ENCODE measurements at regions not wholly inside any gene's neighbourhood (a gene's known extent, or its start where the extent isn't known, plus 50 kb on each side); places are given as distances from the start of the nearest gene placed in this dataset.

DNA sequence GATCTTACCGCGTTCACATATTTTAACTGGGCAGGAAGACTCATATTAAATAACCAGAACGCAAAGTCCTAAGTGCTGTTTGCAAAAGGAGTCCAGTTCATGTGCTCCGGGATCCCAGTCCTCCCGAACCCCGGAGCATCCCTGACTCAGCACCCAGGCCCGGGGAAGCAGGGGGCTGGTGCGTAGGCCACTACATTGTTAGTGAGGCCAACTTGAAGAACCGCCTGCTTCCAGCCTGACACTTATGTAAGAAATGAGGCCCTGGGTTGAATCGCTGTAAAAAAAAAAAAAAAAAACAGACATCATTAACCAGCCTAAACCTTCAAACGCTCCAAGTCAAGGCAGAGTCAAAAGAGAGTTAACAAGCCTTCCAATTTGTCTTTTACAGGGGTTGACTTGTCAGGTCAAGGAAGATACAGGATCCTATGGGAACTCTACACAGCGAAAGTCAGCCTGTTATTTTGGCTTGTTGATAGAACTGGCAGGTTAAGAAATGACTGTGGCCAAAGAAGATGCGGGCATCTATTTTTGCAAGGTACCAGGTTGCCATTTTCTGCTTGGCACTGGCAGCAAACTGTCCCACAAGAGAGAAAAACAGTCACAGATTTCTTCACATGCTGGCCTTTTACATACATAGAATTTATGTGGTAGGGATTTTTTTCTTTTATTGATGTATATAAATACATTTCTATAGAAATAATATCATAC, 93.3 kb downstream of the ACTL7B start:
- no peaks in the 10 kb centered on the region for H3K4me1 ChIP-seq (ENCODE audit: control insufficient read depth, insufficient read depth, low read length)
- CTCF ChIA-PET, result interaction anchor here (0.6 to 3.9 kb wide), 33 partner anchors 10 to 1377 kb away, joined by 3 to 27 read pairs (median 4); no protein-coding TSS in a partner anchor
- no peaks in the 10 kb centered on the region for H3K9me3 ChIP-seq (ENCODE audit: control insufficient read depth, insufficient read depth, low read depth, low read length)
- H3K4me3 ChIP-seq (ENCODE audit: low read depth, low read length), result no peak overlapping the region
- H3K27ac ChIP-seq (ENCODE audit: extremely low read depth, low read depth, low read length), result no peak overlapping the region
- no peak for TF ChIP-seq ZNF654 (tag by site-specific recombination; IDR thresholded peaks at IDR 0.05; ENCODE audit: low read depth)
- TF ChIP-seq, protein P1, sequence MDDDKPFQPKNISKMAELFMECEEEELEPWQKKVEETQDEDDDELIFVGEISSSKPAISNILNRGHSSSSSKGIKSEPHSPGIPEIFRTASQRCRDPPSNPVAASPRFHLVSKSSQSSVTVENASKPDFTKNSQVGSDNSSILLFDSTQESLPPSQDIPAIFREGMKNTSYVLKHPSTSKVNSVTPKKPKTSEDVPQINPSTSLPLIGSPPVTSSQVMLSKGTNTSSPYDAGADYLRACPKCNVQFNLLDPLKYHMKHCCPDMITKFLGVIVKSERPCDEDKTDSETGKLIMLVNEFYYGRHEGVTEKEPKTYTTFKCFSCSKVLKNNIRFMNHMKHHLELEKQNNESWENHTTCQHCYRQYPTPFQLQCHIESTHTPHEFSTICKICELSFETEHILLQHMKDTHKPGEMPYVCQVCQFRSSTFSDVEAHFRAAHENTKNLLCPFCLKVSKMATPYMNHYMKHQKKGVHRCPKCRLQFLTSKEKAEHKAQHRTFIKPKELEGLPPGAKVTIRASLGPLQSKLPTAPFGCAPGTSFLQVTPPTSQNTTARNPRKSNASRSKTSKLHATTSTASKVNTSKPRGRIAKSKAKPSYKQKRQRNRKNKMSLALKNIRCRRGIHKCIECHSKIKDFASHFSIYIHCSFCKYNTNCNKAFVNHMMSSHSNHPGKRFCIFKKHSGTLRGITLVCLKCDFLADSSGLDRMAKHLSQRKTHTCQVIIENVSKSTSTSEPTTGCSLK (tag by site-specific recombination; IDR thresholded peaks at IDR 0.05), result no peak
- TF ChIP-seq ZNF112 (tag by site-specific recombination; IDR thresholded peaks at IDR 0.05), result no peak
- TF ChIP-seq, protein P2, sequence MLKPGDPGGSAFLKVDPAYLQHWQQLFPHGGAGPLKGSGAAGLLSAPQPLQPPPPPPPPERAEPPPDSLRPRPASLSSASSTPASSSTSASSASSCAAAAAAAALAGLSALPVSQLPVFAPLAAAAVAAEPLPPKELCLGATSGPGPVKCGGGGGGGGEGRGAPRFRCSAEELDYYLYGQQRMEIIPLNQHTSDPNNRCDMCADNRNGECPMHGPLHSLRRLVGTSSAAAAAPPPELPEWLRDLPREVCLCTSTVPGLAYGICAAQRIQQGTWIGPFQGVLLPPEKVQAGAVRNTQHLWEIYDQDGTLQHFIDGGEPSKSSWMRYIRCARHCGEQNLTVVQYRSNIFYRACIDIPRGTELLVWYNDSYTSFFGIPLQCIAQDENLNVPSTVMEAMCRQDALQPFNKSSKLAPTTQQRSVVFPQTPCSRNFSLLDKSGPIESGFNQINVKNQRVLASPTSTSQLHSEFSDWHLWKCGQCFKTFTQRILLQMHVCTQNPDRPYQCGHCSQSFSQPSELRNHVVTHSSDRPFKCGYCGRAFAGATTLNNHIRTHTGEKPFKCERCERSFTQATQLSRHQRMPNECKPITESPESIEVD (tag by site-specific recombination; IDR thresholded peaks at IDR 0.05), result no peak
- no peak for TF ChIP-seq IKZF3 (tag by site-specific recombination; IDR thresholded peaks at IDR 0.05)
- POLR2A ChIA-PET, result interaction anchor here (0.6 to 1.1 kb wide), 2 partner anchors 10 to 1273 kb away, joined by 3 to 4 read pairs; partner anchors contain the start of gene KLF4
- H3K36me3 ChIP-seq (ENCODE audit: control insufficient read depth in 2 of 2, insufficient read depth in 1 of 2, low read length in 2 of 2), result no peaks in the 10 kb centered on the region

DNA sequence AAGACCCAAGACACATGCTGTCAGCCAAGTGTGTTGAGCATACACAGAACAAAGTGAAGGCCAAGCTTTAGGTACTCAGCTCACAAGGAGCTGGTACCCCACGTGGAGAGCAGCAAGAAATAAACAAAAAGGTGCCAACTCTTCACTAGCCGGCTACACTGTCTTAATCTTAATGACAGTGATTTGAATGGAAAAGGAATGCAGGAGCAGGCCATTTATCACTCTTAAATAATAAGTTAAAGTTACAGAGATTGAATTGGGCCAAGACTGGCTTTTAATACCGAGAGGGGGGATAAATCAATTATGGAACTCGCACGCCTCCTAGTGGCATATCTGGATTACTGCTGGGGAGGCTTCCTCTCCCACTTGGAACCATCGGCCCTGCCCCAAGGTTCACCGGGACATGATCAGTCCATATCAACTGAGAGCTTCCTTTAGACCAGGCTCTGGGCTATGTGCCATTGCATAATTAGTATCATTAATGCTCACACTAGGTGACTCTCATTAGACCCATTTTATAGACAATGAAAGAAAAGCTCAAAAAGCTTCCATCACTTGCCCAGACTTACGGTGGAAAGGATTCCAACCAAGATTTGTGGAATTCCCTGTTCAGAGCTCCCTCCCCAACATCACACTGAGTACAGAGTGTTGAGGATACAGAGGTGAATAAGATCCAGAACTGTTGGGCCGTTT, 94.0 kb downstream of the ACTL7B start:
- Histone ChIP-seq H3K9me3 (ENCODE audit: control insufficient read depth, insufficient read depth, low read depth, low read length) (no peaks in the 10 kb centered on the region), H3K36me3 (ENCODE audit: control insufficient read depth in 2 of 2, insufficient read depth in 1 of 2, low read length in 2 of 2) (no peaks in the 10 kb centered on the region), H3K4me3 (ENCODE audit: low read depth, low read length) (no peak overlapping the region), H3K27ac (ENCODE audit: extremely low read depth, low read depth, low read length) (no peak overlapping the region), H3K4me1 (ENCODE audit: control insufficient read depth, insufficient read depth, low read length) (no peaks in the 10 kb centered on the region)
- POLR2A ChIA-PET, result interaction anchor here (1.1 kb wide), 1 partner anchor 9 kb away, joined by 3 read pairs; no protein-coding TSS in a partner anchor
- CTCF ChIA-PET, result interaction anchor here (0.6 to 3.9 kb wide), 36 partner anchors 10 to 1474 kb away, joined by 3 to 27 read pairs (median 4); no protein-coding TSS in a partner anchor
- TF ChIP-seq, protein P3, sequence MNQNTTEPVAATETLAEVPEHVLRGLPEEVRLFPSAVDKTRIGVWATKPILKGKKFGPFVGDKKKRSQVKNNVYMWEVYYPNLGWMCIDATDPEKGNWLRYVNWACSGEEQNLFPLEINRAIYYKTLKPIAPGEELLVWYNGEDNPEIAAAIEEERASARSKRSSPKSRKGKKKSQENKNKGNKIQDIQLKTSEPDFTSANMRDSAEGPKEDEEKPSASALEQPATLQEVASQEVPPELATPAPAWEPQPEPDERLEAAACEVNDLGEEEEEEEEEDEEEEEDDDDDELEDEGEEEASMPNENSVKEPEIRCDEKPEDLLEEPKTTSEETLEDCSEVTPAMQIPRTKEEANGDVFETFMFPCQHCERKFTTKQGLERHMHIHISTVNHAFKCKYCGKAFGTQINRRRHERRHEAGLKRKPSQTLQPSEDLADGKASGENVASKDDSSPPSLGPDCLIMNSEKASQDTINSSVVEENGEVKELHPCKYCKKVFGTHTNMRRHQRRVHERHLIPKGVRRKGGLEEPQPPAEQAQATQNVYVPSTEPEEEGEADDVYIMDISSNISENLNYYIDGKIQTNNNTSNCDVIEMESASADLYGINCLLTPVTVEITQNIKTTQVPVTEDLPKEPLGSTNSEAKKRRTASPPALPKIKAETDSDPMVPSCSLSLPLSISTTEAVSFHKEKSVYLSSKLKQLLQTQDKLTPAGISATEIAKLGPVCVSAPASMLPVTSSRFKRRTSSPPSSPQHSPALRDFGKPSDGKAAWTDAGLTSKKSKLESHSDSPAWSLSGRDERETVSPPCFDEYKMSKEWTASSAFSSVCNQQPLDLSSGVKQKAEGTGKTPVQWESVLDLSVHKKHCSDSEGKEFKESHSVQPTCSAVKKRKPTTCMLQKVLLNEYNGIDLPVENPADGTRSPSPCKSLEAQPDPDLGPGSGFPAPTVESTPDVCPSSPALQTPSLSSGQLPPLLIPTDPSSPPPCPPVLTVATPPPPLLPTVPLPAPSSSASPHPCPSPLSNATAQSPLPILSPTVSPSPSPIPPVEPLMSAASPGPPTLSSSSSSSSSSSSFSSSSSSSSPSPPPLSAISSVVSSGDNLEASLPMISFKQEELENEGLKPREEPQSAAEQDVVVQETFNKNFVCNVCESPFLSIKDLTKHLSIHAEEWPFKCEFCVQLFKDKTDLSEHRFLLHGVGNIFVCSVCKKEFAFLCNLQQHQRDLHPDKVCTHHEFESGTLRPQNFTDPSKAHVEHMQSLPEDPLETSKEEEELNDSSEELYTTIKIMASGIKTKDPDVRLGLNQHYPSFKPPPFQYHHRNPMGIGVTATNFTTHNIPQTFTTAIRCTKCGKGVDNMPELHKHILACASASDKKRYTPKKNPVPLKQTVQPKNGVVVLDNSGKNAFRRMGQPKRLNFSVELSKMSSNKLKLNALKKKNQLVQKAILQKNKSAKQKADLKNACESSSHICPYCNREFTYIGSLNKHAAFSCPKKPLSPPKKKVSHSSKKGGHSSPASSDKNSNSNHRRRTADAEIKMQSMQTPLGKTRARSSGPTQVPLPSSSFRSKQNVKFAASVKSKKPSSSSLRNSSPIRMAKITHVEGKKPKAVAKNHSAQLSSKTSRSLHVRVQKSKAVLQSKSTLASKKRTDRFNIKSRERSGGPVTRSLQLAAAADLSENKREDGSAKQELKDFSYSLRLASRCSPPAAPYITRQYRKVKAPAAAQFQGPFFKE (tag by site-specific recombination; IDR thresholded peaks at IDR 0.05; ENCODE audit: borderline replicate concordance), result no peak
- TF ChIP-seq ZNF2 (tag by site-specific recombination; IDR thresholded peaks at IDR 0.05), result no peak
- TF ChIP-seq, protein P4, sequence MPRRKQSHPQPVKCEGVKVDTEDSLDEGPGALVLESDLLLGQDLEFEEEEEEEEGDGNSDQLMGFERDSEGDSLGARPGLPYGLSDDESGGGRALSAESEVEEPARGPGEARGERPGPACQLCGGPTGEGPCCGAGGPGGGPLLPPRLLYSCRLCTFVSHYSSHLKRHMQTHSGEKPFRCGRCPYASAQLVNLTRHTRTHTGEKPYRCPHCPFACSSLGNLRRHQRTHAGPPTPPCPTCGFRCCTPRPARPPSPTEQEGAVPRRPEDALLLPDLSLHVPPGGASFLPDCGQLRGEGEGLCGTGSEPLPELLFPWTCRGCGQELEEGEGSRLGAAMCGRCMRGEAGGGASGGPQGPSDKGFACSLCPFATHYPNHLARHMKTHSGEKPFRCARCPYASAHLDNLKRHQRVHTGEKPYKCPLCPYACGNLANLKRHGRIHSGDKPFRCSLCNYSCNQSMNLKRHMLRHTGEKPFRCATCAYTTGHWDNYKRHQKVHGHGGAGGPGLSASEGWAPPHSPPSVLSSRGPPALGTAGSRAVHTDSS (tag by site-specific recombination; IDR thresholded peaks at IDR 0.05), result no peak
- peak; percentile 83 for TF ChIP-seq ZNF654 (tag by site-specific recombination; IDR thresholded peaks at IDR 0.05; ENCODE audit: low read depth)
- TF ChIP-seq ZNF571 (tag by site-specific recombination; IDR thresholded peaks at IDR 0.05), result no peak
- TF ChIP-seq ZNF660 (tag by site-specific recombination; IDR thresholded peaks at IDR 0.05), result peak; percentile 61; the same call in 1 of the 2 replicates
- TF ChIP-seq ZBTB48 (tag by site-specific recombination; IDR thresholded peaks at IDR 0.05), result no peak
- TF ChIP-seq ZNF76 (tag by site-specific recombination; IDR thresholded peaks at IDR 0.05; ENCODE audit: borderline replicate concordance, low read depth), result no peak
- TF ChIP-seq, protein P5, sequence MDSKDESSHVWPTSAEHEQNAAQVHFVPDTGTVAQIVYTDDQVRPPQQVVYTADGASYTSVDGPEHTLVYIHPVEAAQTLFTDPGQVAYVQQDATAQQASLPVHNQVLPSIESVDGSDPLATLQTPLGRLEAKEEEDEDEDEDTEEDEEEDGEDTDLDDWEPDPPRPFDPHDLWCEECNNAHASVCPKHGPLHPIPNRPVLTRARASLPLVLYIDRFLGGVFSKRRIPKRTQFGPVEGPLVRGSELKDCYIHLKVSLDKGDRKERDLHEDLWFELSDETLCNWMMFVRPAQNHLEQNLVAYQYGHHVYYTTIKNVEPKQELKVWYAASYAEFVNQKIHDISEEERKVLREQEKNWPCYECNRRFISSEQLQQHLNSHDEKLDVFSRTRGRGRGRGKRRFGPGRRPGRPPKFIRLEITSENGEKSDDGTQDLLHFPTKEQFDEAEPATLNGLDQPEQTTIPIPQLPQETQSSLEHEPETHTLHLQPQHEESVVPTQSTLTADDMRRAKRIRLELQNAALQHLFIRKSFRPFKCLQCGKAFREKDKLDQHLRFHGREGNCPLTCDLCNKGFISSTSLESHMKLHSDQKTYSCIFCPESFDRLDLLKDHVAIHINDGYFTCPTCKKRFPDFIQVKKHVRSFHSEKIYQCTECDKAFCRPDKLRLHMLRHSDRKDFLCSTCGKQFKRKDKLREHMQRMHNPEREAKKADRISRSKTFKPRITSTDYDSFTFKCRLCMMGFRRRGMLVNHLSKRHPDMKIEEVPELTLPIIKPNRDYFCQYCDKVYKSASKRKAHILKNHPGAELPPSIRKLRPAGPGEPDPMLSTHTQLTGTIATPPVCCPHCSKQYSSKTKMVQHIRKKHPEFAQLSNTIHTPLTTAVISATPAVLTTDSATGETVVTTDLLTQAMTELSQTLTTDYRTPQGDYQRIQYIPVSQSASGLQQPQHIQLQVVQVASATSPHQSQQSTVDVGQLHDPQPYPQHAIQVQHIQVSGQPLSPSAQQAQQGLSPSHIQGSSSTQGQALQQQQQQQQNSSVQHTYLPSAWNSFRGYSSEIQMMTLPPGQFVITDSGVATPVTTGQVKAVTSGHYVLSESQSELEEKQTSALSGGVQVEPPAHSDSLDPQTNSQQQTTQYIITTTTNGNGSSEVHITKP (tag by site-specific recombination; IDR thresholded peaks at IDR 0.05), result no peak
- no peak for TF ChIP-seq ZNF530 (tag by site-specific recombination; IDR thresholded peaks at IDR 0.05; ENCODE audit: low read depth)
